ENCODE measurements at regions not wholly inside any gene's neighbourhood (a gene's known extent, or its start where the extent isn't known, plus 50 kb on each side); places are given as distances from the start of the nearest gene placed in this dataset.
"Not testable (repeated sequence)": the region's sequence is repeated elsewhere in the genome, so short reads cannot be mapped to it uniquely, and the experiment has no call there.

DNA sequence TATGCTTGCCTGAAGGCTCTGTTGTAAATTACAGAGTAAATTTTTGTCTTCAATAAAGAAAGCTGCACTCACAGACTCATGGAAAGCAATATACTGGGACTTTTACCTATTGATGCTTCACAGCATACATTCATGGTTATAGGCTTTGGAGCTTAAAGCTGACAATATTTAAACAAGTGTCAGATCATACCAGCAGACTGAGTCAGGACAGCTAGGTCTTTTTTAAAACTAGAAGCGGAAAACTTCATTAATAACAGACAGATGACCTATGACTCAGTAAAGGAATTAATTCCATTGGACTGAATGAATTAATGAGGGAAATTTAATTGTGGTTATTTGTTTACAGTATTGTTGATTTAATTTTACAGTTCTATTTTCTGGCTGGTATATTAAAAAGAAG lies 165.8 kb upstream of the DGKB start:
- TF ChIP-seq CTCF (IDR thresholded peaks at IDR 0.05; ENCODE audit: insufficient read depth, low read length), result no peak
- no peak overlapping the region for H3K4me3 ChIP-seq (ENCODE audit: low read depth, low read length)
- DNase-seq (ENCODE audit: low read depth), result no peak

GRCh38 chr7:15057272-15057671 lies 154.7 kb upstream of the DGKB start:
- H3K4me3 ChIP-seq (ENCODE audit: low read depth, low read length), result no peak overlapping the region
- no peak for TF ChIP-seq CTCF (IDR thresholded peaks at IDR 0.05; ENCODE audit: insufficient read depth, low read length)
- DNase-seq (ENCODE audit: low read depth), result no peak

DNA sequence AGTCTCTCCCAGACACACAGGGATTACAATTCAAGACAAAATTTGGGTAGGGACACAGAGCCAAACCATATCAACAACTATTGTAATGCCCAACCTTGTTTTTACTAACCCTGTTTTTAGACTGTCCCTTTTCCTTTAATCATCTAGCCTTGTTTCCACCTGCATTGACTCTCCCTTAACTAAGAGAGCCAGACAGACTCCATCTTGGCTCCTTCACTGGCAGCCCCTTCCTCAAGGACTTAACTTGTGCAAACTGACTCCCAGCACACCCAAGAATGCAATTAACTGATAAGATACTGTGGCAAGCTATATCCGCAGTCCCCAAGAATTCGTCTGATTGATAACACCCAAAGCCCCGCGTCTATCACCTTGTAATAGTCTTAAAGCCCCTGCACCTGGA lies 151.8 kb upstream of the DGKB start:
- H3K4me3 ChIP-seq (ENCODE audit: low read depth, low read length); DNase-seq (ENCODE audit: low read depth): not testable (repeated sequence)

- no peak for TF ChIP-seq CTCF (IDR thresholded peaks at IDR 0.05; ENCODE audit: insufficient read depth, low read length)
Measured at GRCh38 chr7:15049157-15049556, 146.6 kb upstream of the DGKB start.

DNA sequence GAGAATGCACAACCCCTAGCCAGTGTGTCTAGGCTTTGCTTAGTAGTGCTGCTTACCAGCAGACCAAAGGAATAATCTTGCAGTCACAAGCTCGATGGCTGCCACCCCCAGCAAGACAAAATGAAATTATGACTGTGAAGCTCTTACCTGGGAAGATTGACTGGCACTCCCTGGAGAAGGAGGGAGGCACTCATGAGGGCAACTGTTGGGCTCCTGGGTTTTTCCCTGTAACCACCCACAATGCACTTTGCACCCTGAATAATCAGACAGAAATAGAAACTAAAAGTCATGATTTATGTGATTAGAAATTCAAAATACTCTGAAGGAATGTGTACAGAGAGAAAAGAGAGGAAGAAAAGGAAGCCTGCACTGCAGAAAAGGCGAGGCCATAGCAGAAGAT lies 144.3 kb upstream of the DGKB start:
- H3K4me3 ChIP-seq (ENCODE audit: low read depth, low read length), result no peak overlapping the region
- no peak for DNase-seq (ENCODE audit: low read depth)
- TF ChIP-seq CTCF (IDR thresholded peaks at IDR 0.05; ENCODE audit: insufficient read depth, low read length), result no peak

More at GRCh38 chr7:15049157-15049556, 146.6 kb upstream of the DGKB start:
- H3K4me3 ChIP-seq (ENCODE audit: low read depth, low read length), result no peak overlapping the region
- no peak for DNase-seq (ENCODE audit: low read depth)

DNA sequence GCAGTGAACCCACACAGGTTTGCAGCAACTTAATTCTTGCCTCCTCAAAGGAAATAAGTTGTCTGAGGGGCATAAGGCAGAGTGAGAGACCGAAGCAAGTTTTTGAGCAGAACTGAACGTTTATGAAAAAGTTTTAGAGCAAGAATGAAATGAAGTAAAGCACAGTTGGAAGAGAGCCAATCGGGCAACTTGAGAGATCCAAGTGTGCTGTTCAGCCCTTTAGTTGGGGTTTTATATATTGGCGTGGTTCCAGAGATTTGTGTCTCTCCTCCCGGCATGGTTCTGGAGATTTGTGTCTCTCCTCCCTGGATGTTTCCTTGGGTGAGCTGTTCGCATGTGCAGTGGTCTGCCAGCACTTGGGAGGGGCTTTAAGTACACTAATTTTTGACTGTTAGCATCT lies 141.4 kb upstream of the DGKB start:
- no peak for TF ChIP-seq CTCF (IDR thresholded peaks at IDR 0.05; ENCODE audit: insufficient read depth, low read length)
- no peak overlapping the region for H3K4me3 ChIP-seq (ENCODE audit: low read depth, low read length)
- peak; percentile 2 for DNase-seq (ENCODE audit: low read depth)

- H3K4me3 ChIP-seq (ENCODE audit: low read depth, low read length), result no peak overlapping the region
- no peak for DNase-seq (ENCODE audit: low read depth)
- no peak for TF ChIP-seq CTCF (IDR thresholded peaks at IDR 0.05; ENCODE audit: insufficient read depth, low read length)
Measured at GRCh38 chr7:15042285-15043065, 139.9 kb upstream of the DGKB start.

Data from fibroblast of the aortic adventitia (primary cell).